CD14-positive monocyte (primary cell): ENCODE measurements at regions not wholly inside any gene's neighbourhood (a gene's known extent, or its start where the extent isn't known, plus 50 kb on each side); places are given as distances from the start of the nearest gene placed in this dataset.

Source experiments
- DNase-seq, 3 donors: peaks; one replicate each; pipeline ENCODE4 v3.0.0-alpha.2; 2011 to 2022
- H2AFZ ChIP-seq: 2 replicates; pipeline ENCODE4 v1.6.0; 2012; ENCODE audit warnings: mild to moderate bottlenecking, low read depth, low read length, inconsistent platforms; ENCODE audit not compliant: insufficient read depth, poor library complexity, severe bottlenecking
- H3K27ac ChIP-seq, 2 donors: 1 replicate in 1 of 2; 2 replicates in 1 of 2; pipeline ENCODE4 v1.5.1; 2012 to 2013; ENCODE audit warnings: low read length in 2 of 2, control low read depth in 1 of 2, inconsistent platforms in 1 of 2, low read depth in 1 of 2, mild to moderate bottlenecking in 1 of 2
- H3K27me3 ChIP-seq, 2 donors: one replicate each; pipeline versions ENCODE4 v1.6.0 to v1.6.1; 2011 to 2013; ENCODE audit warnings: low read length in 2 of 2; ENCODE audit not compliant: control insufficient read depth in 2 of 2, insufficient read depth in 2 of 2
- H3K36me3 ChIP-seq, 2 donors: replicated peaks in 1 of 2; 1 replicate in 1 of 2; 2 replicates in 1 of 2; pipeline versions ENCODE4 v1.5.1 to v1.6.1; 2012 to 2013; ENCODE audit warnings: low read length in 2 of 2, control low read depth in 1 of 2, inconsistent platforms in 1 of 2, mild to moderate bottlenecking in 1 of 2; ENCODE audit not compliant: insufficient read depth in 2 of 2, control insufficient read depth in 1 of 2
- H3K4me1 ChIP-seq, 2 donors: 1 replicate in 1 of 2; 2 replicates in 1 of 2; pipeline versions ENCODE4 v1.5.1 to v1.6.1; 2012 to 2013; ENCODE audit warnings: low read length in 2 of 2, control low read depth in 1 of 2, inconsistent platforms in 1 of 2, mild to moderate bottlenecking in 1 of 2, moderate library complexity in 1 of 2; ENCODE audit not compliant: insufficient read depth in 2 of 2, control insufficient read depth in 1 of 2
- H3K4me2 ChIP-seq: replicated peaks from 2 replicates; pipeline ENCODE3; 2012; ENCODE audit warnings: low read length, moderate library complexity, mild to moderate bottlenecking; ENCODE audit not compliant: poor library complexity, severe bottlenecking; ENCODE audit errors: extremely low read depth
- H3K4me3 ChIP-seq, 3 experiments: fragments of 200-600 bp in 1 of 3; sonication (generic) in 1 of 3; replicated peaks in 1 of 3; 1 replicate in 2 of 3; 2 replicates in 1 of 3; pipeline ENCODE4 v1.5.1; 2011 to 2013; ENCODE audit warnings: low read length in 3 of 3, mild to moderate bottlenecking in 3 of 3, control low read depth in 2 of 3, low read depth in 2 of 3, inconsistent platforms in 1 of 3, moderate library complexity in 1 of 3
- H3K79me2 ChIP-seq: 2 replicates; pipeline ENCODE4 v1.6.0; 2012; ENCODE audit warnings: mild to moderate bottlenecking, control low read depth, inconsistent platforms, low read length, moderate library complexity; ENCODE audit not compliant: insufficient read depth
- H3K9ac ChIP-seq: 2 replicates; pipeline ENCODE4 v1.6.0; 2017; ENCODE audit warnings: low read length, mild to moderate bottlenecking; ENCODE audit not compliant: insufficient read depth, poor library complexity, severe bottlenecking
- H3K9me3 ChIP-seq, 2 donors: replicated peaks in 1 of 2; 1 replicate in 1 of 2; 2 replicates in 1 of 2; pipeline versions ENCODE4 v1.5.1 to v1.6.1; 2012 to 2013; ENCODE audit warnings: low read length in 2 of 2, control low read depth in 1 of 2; ENCODE audit not compliant: control insufficient read depth in 1 of 2, insufficient read depth in 1 of 2
- H4K20me1 ChIP-seq: 2 replicates; pipeline ENCODE4 v1.6.0; 2012; ENCODE audit warnings: mild to moderate bottlenecking, low read length, control low read depth, moderate library complexity; ENCODE audit not compliant: insufficient read depth
- H3K27ac Mint-ChIP-seq, 7 donors: one replicate each; pipeline ENCODE4 v1.8.0; 2020; ENCODE audit warnings: mild to moderate bottlenecking in 7 of 7, mixed read lengths in 7 of 7, moderate library complexity in 6 of 7, inconsistent platforms in 2 of 7
- H3K27me3 Mint-ChIP-seq, 3 donors: one replicate each; pipeline ENCODE4 v1.8.0; 2021 to 2022; ENCODE audit warnings: low read depth in 3 of 3, mild to moderate bottlenecking in 3 of 3, mixed read lengths in 3 of 3, moderate library complexity in 3 of 3, inconsistent platforms in 1 of 3
- H3K36me3 Mint-ChIP-seq, 2 donors: one replicate each; pipeline ENCODE4 v1.8.0; 2020; ENCODE audit warnings: mixed read lengths in 2 of 2, inconsistent platforms in 1 of 2, mild to moderate bottlenecking in 1 of 2
- H3K4me1 Mint-ChIP-seq: one replicate; pipeline ENCODE4 v1.8.0; 2020; ENCODE audit warnings: mild to moderate bottlenecking, mixed read lengths
- H3K4me3 Mint-ChIP-seq, 2 donors: one replicate each; pipeline ENCODE4 v1.8.0; 2020; ENCODE audit warnings: mild to moderate bottlenecking in 2 of 2, mixed read lengths in 2 of 2, moderate library complexity in 1 of 2
- H3K9me3 Mint-ChIP-seq, 7 donors: one replicate each; pipeline ENCODE4 v1.8.0; 2020 to 2022; ENCODE audit warnings: mixed read lengths in 7 of 7, mild to moderate bottlenecking in 6 of 7, moderate library complexity in 6 of 7, inconsistent platforms in 2 of 7
- WGBS: methylation state at CpG from one replicate; pipeline ENCODE4 v1.1.5; 2013; ENCODE audit warnings: missing lambda C conversion rate; ENCODE audit not compliant: insufficient coverage; 5-methylcytosine and 5-hydroxymethylcytosine counted together
- intact Hi-C, 2 donors: fragments of 100-400 bp; cut with micrococcal nuclease; formaldehyde crosslinking; loops; one replicate each; pipeline versions ENCODE4 v1.15.0 to v1.15.1; 2023
- TF ChIP-seq, protein P1 (sequence below): fragments of 200-600 bp; IDR thresholded peaks from one replicate; pipeline ENCODE4 v1.8.0; 2022; ENCODE audit warnings: antibody characterized with exemption, mild to moderate bottlenecking

DNA sequence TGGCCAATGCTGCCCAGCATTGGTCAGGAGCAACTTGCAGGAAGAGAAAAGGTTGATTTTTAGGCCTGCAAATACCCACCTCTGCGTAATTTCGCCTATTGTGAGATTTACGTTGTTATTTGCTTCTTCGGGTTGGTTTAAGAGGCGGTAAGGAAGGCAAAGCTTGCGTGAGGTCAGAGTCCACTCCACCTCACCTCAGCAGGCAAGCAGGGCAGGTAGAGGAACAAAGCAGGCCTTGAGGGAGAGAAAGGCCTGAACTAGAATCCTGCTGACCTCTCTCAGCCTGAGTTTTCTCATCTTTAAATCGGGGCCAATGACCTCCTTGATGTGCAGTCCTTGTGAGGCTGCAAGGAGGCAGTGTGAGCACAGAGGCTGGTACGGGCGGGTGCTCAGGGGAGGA lies 239.1 kb downstream of the CDC5L start:
- H3K4me2 ChIP-seq: peak overlapping the region; percentile 63
- peak overlapping the region; percentile 62 to 71 for H3K27ac ChIP-seq
- peaks cover 66 to 81% of the 10 kb centered on the region in 2 donors for H3K4me1 ChIP-seq
- H2AFZ ChIP-seq: peak overlapping the region; percentile 70
- peaks cover 75% of the 10 kb centered on the region for H3K4me1 Mint-ChIP-seq
- H3K9ac ChIP-seq: no peak overlapping the region
- DNase-seq: no peak
- 62% methylated on average over 5 of the region's 9 CpGs for WGBS
- TF ChIP-seq, protein P1, sequence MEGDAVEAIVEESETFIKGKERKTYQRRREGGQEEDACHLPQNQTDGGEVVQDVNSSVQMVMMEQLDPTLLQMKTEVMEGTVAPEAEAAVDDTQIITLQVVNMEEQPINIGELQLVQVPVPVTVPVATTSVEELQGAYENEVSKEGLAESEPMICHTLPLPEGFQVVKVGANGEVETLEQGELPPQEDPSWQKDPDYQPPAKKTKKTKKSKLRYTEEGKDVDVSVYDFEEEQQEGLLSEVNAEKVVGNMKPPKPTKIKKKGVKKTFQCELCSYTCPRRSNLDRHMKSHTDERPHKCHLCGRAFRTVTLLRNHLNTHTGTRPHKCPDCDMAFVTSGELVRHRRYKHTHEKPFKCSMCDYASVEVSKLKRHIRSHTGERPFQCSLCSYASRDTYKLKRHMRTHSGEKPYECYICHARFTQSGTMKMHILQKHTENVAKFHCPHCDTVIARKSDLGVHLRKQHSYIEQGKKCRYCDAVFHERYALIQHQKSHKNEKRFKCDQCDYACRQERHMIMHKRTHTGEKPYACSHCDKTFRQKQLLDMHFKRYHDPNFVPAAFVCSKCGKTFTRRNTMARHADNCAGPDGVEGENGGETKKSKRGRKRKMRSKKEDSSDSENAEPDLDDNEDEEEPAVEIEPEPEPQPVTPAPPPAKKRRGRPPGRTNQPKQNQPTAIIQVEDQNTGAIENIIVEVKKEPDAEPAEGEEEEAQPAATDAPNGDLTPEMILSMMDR: no peak
- no peaks in the 10 kb centered on the region for H3K36me3 ChIP-seq
- peak overlapping the region in 1 of 3 experiments; percentile 65 for H3K4me3 ChIP-seq
- H3K27me3 Mint-ChIP-seq: peaks cover 1 to 6% (median 1%) of the 10 kb centered on the region in 3 donors
- H3K79me2 ChIP-seq: no peaks in the 10 kb centered on the region
- intact Hi-C loops: loop anchor here in 1 of 2 donors (10.0 kb wide), 1 partner anchor 152 kb away; no protein-coding TSS in a partner anchor
- H3K9me3 ChIP-seq: no peaks in the 10 kb centered on the region
- peak overlapping the region in 1 of 2 donors; percentile 70 for H3K4me3 Mint-ChIP-seq
- H3K27ac Mint-ChIP-seq: peak overlapping the region; percentile 79 to 92 (median 87)
- H3K27me3 ChIP-seq: no peaks in the 10 kb centered on the region
- H4K20me1 ChIP-seq: no peaks in the 10 kb centered on the region
- peaks cover 0 to 2% (median 0%) of the 10 kb centered on the region in 7 donors for H3K9me3 Mint-ChIP-seq
- H3K36me3 Mint-ChIP-seq: no peaks in the 10 kb centered on the region

DNA sequence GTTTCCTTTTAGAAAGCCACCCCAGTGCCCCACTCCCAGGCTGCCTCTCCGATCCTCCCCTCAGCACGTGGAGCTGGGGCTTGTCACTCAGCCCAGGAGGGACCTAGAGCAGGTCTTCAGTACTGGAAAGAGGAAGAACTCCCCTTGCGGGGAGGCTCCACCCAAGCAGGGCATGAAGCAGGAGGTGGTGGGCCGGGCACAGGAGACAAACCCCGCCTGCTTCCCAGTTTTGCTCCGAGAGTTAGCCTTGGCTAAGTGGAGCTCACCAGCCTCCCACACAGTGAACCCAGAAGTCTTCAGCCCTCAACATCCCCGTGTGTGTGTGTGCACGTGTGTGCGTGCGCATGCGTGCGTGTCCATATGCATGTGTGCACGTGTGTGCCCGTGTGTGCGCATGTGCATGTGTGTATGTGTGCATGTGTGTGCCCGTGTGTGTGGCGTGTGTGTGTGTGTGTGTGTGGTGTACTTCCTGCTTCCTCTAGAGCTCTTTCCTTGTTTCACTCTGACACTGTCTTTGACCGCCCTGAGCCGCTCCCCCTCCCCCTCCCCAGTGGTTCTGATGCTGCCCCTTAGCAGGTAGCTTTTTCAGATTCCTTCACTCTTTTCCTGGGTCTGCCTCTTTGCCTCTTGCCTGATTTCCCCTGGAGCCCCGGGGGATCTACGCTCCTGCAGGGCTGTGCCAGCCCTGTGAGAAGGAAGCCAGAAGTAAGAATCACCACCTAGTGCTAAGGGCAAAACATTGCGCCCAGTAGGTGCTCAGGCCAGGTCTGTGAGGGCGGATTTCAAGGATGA lies 239.8 kb downstream of the CDC5L start:
- Histone ChIP-seq H4K20me1 (no peaks in the 10 kb centered on the region), H3K36me3 (no peaks in the 10 kb centered on the region), H3K79me2 (no peaks in the 10 kb centered on the region), H3K27ac (peak overlapping the region; percentile 62 to 71), H3K9ac (peak overlapping the region; percentile 19), H2AFZ (peak overlapping the region; percentile 70), H3K4me2 (peak overlapping the region; percentile 63), H3K9me3 (no peaks in the 10 kb centered on the region), H3K4me3 (peak overlapping the region in 2 of 3 experiments; percentile 1 to 65), H3K4me1 (peaks cover 59 to 74% of the 10 kb centered on the region in 2 donors), H3K27me3 (no peaks in the 10 kb centered on the region)
- H3K4me1 Mint-ChIP-seq: peaks cover 69% of the 10 kb centered on the region
- H3K27ac Mint-ChIP-seq: peak overlapping the region; percentile 79 to 92 (median 87)
- TF ChIP-seq, protein P1: peak; percentile 48
- H3K36me3 Mint-ChIP-seq: no peaks in the 10 kb centered on the region
- peak; percentile 52 to 67 (median 66) for DNase-seq
- peaks cover 0 to 2% (median 0%) of the 10 kb centered on the region in 7 donors for H3K9me3 Mint-ChIP-seq
- 5% methylated on average over 4 of the region's 23 CpGs for WGBS
- intact Hi-C loops: loop anchor here in 1 of 2 donors (10.0 kb wide), 1 partner anchor 152 kb away; no protein-coding TSS in a partner anchor
- H3K4me3 Mint-ChIP-seq: peak overlapping the region; percentile 70 to 93
- peaks cover 1 to 6% (median 1%) of the 10 kb centered on the region in 3 donors for H3K27me3 Mint-ChIP-seq
